Small intestine (tissue), 7 donors: ENCODE measurements at regions not wholly inside any gene's neighbourhood (a gene's known extent, or its start where the extent isn't known, plus 50 kb on each side); places are given as distances from the start of the nearest gene placed in this dataset.
A peak's percentile ranks its signal among the peaks of the same experiment; 100 is the strongest.
"Not testable (repeated sequence)": the region's sequence is repeated elsewhere in the genome, so short reads cannot be mapped to it uniquely, and the experiment has no call there.

Experiments
- DNase-seq, 2 donors: peaks; one replicate each; pipeline versions ENCODE4 v3.0.0 to v3.0.0-alpha.2; 2013
- FAIRE-seq: peaks from 2 replicates; lab custom pipeline; 2012; peaks lifted over from hg19 to GRCh38; lab: Jason Lieb, UNC
- H3K27ac ChIP-seq, 3 donors: one replicate each; pipeline ENCODE4 v1.5.1; 2013; ENCODE audit warnings: low read length in 2 of 3, mild to moderate bottlenecking in 2 of 3, control low read depth in 1 of 3, inconsistent platforms in 1 of 3, low read depth in 1 of 3, moderate library complexity in 1 of 3
- H3K27me3 ChIP-seq, 3 donors: one replicate each; pipeline ENCODE4 v1.6.1; 2013; ENCODE audit warnings: low read length in 3 of 3, inconsistent platforms in 1 of 3; ENCODE audit not compliant: control insufficient read depth in 3 of 3, insufficient read depth in 3 of 3
- H3K36me3 ChIP-seq, 3 donors: one replicate each; pipeline ENCODE4 v1.6.1; 2013; ENCODE audit warnings: low read length in 3 of 3, inconsistent platforms in 1 of 3, low read depth in 1 of 3, mild to moderate bottlenecking in 1 of 3, moderate library complexity in 1 of 3; ENCODE audit not compliant: control insufficient read depth in 3 of 3, insufficient read depth in 2 of 3
- H3K4me1 ChIP-seq, 3 donors: one replicate each; pipeline ENCODE4 v1.6.1; 2013; ENCODE audit warnings: low read length in 2 of 3, inconsistent platforms in 1 of 3, low read depth in 1 of 3, mild to moderate bottlenecking in 1 of 3, moderate library complexity in 1 of 3; ENCODE audit not compliant: control insufficient read depth in 3 of 3, insufficient read depth in 2 of 3
- H3K4me3 ChIP-seq, 3 donors: one replicate each; pipeline ENCODE4 v1.5.1; 2013; ENCODE audit warnings: low read length in 3 of 3, control low read depth in 1 of 3, inconsistent platforms in 1 of 3, low read depth in 1 of 3, mild to moderate bottlenecking in 1 of 3, moderate library complexity in 1 of 3
- H3K9me3 ChIP-seq, 2 donors: one replicate each; pipeline ENCODE4 v1.6.1; 2013; ENCODE audit warnings: low read depth in 1 of 2, low read length in 1 of 2; ENCODE audit not compliant: control insufficient read depth in 2 of 2, insufficient read depth in 1 of 2
- WGBS, 3 donors: extraction: QIAGEN DNeasy Blood & Tissue Kit; methylation state at CpG; one replicate each; pipeline ENCODE4 v1.1.7; 2013; 5-methylcytosine and 5-hydroxymethylcytosine counted together
- donor health status: healthy with polysubstance abuse.
- donor health status: control.
- donor health status: control.
- donor health status: Bipolar disorder and iron deficiency.
- donor health status: healthy.

DNA sequence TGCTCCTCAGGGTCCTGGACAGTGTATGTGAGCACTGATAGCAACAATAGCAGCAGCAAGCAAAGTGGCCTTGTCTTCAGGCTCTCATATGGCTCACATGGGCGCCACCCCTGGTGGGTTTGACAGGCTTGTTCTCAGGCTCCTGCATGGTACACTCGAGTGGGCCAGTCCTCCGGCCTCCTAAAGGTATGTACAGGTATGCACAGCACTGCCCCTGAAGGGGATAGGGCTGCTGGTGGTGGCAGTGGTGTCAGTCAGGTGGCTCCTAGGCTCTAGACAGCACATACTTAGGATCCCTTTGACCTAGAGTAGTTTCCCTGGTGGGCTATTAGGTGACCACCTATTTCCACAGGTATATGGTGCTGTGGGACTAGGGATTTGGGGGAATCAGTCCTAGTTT, 79.8 kb downstream of the LGALS9B start:
- not testable (repeated sequence) for H3K9me3 ChIP-seq, FAIRE-seq, H3K4me3 ChIP-seq, DNase-seq, H3K27me3 ChIP-seq, H3K36me3 ChIP-seq, H3K4me1 ChIP-seq, H3K27ac ChIP-seq
- WGBS, 3 donors = 70 to 83% (median 79%) methylated on average over 2 to 3 of the region's 3 CpGs

DNA sequence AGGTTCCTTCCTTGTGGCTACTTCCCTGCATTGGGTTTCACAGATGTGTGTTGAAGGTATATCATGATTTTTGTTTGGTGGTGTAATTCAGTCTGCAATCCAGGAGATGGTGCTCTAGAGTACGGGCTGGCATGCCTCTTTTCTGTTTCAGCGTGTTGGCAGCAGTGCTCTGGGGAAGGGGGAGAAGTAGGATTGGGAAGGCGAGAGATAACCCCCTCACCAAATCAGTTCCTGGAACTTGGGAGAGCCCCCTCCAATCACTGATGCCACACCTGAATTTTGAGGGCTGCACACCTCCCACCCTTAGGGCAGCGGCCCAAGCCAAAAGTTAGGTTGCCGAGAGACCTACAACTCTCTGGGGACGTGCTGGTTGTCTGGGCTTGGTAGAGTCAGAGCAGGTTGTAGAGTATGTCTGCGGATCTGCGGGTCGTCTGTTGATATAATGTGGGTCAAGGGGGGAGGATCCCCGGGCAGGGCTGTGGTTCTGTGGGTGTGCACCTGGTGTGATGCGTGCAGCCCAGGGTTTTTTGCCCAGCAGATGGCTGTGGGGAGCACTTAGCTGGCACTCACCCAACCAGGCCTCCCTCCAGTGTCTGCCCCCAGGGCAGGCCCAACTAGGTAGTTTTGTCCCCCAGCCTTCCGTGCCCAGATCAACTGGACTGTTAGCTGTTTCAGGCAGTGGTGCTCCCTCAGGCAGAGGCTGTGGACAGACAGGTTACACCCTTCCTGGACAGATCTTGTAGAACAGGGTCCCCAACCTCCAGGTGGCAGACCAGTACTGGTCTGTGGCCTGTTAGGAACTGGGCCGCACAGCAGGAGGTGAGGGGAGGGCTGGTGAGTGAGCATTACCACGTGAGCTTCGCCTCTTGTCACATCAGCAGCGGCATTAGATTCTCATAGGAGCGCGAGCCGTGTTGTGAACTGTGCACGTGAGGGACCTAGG, 85.7 kb downstream of the LGALS9B start:
- H3K27me3 ChIP-seq, FAIRE-seq, H3K4me3 ChIP-seq, H3K27ac ChIP-seq, H3K9me3 ChIP-seq, H3K36me3 ChIP-seq, H3K4me1 ChIP-seq: not testable (repeated sequence)
- DNase-seq = peak; percentile 20 to 25
- WGBS, 3 donors = 57 to 62% (median 58%) methylated on average over 12 to 18 of the region's 20 CpGs

DNA sequence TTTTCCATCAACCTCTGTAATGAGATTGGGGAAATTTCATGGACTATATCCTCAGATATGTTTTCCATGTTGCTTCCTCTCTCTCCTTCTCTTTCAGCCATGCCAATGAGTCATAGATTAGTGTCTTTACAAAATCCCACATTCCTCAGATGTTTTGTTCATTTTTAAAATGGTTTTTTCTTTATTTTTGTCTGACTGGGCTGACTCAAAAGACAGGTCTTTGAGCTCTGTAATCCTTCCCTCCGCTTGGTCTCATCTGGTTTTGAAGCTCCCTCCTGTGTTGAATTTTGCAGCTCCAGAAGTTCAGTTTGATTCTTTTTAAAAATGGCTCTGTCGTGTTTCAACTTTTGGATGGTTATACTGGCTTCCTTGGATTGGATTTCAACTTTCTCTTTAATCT, 86.7 kb downstream of the LGALS9B start:
- not testable (repeated sequence) for H3K36me3 ChIP-seq, DNase-seq, H3K4me3 ChIP-seq, H3K27ac ChIP-seq, H3K27me3 ChIP-seq, FAIRE-seq, H3K4me1 ChIP-seq, H3K9me3 ChIP-seq
- WGBS, 3 donors = 67 to 72% (median 68%) methylated on average over 2 of the region's 2 CpGs

DNA sequence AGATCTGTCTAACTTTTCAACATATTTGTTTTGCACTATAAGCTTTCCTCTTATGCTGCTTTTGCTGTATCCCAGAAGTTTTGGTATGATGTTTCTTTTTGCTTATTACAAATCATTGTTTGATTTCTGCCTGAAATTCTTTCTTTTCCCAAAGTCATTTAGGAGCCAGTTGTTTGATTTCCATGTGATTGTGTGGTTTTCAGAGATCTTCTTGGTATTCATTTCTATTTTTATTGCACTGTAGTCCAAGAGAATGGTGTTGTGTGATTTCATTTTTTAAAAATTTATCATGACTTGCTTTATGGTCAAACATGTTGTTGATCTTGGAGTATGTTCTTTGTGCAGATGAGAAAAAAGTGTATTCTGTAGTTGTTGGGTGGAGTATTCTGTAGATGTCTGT, 88.1 kb downstream of the LGALS9B start:
- not testable (repeated sequence) for FAIRE-seq, H3K9me3 ChIP-seq, H3K4me3 ChIP-seq, H3K4me1 ChIP-seq, H3K27me3 ChIP-seq, H3K27ac ChIP-seq, DNase-seq, H3K36me3 ChIP-seq

DNA sequence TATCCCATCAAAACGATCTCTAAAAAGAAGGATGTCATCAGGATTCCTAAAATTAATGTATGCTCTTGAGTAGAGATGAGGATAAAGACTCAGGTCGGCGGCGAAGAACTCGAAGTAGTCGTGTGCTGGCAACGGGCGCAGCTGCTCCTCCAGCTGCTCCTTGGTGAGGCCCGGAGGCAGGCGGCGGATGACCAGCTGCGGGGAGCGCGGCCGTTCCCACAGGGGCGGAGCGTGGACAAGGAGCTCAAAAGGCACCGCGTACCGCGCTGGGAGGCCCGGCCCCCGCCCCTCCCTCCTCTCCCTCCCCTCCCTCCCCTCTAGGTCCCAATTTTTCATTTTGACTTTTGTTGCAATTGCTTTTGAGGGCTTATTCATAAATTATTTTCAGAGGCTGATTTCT, 90.7 kb downstream of the LGALS9B start:
- H3K4me1 ChIP-seq, DNase-seq, H3K27me3 ChIP-seq, H3K9me3 ChIP-seq, H3K27ac ChIP-seq, FAIRE-seq, H3K36me3 ChIP-seq, H3K4me3 ChIP-seq: not testable (repeated sequence)
- 7 to 40% (median 40%) methylated on average over 6 to 19 of the region's 23 CpGs for WGBS, 3 donors

DNA sequence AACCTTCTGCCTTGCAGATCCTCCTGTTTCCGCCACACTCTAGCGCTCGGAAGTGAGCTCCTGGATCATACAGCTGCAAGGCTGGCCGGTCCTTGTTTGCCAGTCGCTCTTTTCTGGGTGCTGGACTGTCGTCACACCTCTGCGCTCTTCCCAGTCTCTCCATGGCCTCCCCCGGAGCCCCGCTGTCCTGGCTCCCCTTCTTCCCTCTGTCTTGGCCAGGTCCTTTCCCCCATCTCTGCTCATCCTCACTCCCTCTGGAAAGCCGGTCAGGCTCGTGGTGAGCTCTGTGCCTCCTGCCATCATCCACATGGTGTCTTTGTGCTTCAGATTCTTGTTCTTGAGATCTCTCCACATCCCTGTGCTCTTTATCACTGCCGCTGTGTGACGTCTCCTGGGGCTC, 91.6 kb downstream of the LGALS9B start:
- not testable (repeated sequence) for DNase-seq, H3K27ac ChIP-seq, H3K27me3 ChIP-seq, H3K9me3 ChIP-seq, H3K36me3 ChIP-seq, H3K4me1 ChIP-seq, H3K4me3 ChIP-seq, FAIRE-seq
- WGBS, 3 donors = 90% methylated on average over 9 to 12 of the region's 13 CpGs
